Nephron progenitor cell (in vitro differentiated cells): ENCODE measurements at regions not wholly inside any gene's neighbourhood (a gene's known extent, or its start where the extent isn't known, plus 50 kb on each side); places are given as distances from the start of the nearest gene placed in this dataset.

Experiments
- DNase-seq: peaks from one replicate; pipeline ENCODE4 v3.0.0; 2021
- H3K27ac Mint-ChIP-seq: 2 replicates; pipeline ENCODE4 v1.8.0; 2021; ENCODE audit warnings: mild to moderate bottlenecking, moderate library complexity, mixed read lengths
- H3K27me3 Mint-ChIP-seq: 2 replicates; pipeline ENCODE4 v1.8.0; 2021; ENCODE audit warnings: mild to moderate bottlenecking, low read depth, mixed read lengths; ENCODE audit not compliant: poor library complexity
- H3K36me3 Mint-ChIP-seq: 2 replicates; pipeline ENCODE4 v1.8.0; 2021; ENCODE audit warnings: low read depth, mixed read lengths
- H3K4me1 Mint-ChIP-seq: 2 replicates; pipeline ENCODE4 v1.8.0; 2021; ENCODE audit warnings: mixed read lengths
- H3K4me3 Mint-ChIP-seq: 2 replicates; pipeline ENCODE4 v1.8.0; 2021; ENCODE audit warnings: mild to moderate bottlenecking, moderate library complexity, mixed read lengths
- H3K9me3 Mint-ChIP-seq: 2 replicates; pipeline ENCODE4 v1.8.0; 2021; ENCODE audit warnings: mild to moderate bottlenecking, moderate library complexity, mixed read lengths
- TF ChIP-seq, protein P1 (sequence below): fragments of 200-600 bp; sonication (generic); IDR thresholded peaks from 2 replicates; pipeline ENCODE4 v1.5.0; 2021; ENCODE audit warnings: antibody characterized with exemption

DNA sequence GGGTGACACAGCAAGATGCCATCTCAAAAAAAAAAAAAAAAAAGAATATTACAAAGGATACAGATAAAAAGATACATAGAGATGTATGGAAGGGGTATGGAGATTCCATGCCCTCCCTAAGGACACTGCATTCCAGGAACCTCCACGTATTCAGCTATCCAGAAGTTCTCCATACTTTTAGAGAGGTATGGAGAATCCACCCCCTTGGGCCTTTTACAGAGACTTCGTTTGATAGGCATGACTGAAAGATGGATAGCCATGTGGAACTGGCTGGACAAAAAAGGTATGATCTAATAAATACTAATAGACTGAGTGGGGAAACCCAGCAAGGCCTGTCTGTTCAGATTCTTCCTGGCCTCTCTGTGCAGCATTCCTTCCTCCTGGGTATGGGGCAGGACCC lies 56.6 kb upstream of the DMRT1 start:
- no peak for DNase-seq
- TF ChIP-seq, protein P1, sequence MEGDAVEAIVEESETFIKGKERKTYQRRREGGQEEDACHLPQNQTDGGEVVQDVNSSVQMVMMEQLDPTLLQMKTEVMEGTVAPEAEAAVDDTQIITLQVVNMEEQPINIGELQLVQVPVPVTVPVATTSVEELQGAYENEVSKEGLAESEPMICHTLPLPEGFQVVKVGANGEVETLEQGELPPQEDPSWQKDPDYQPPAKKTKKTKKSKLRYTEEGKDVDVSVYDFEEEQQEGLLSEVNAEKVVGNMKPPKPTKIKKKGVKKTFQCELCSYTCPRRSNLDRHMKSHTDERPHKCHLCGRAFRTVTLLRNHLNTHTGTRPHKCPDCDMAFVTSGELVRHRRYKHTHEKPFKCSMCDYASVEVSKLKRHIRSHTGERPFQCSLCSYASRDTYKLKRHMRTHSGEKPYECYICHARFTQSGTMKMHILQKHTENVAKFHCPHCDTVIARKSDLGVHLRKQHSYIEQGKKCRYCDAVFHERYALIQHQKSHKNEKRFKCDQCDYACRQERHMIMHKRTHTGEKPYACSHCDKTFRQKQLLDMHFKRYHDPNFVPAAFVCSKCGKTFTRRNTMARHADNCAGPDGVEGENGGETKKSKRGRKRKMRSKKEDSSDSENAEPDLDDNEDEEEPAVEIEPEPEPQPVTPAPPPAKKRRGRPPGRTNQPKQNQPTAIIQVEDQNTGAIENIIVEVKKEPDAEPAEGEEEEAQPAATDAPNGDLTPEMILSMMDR: no peak
- Mint-ChIP-seq H3K4me3 (no peak overlapping the region), H3K4me1 (peaks cover 12% of the 10 kb centered on the region), H3K27me3 (peaks cover 10% of the 10 kb centered on the region), H3K9me3 (peaks cover 8% of the 10 kb centered on the region), H3K36me3 (no peaks in the 10 kb centered on the region), H3K27ac (no peak overlapping the region)

DNA sequence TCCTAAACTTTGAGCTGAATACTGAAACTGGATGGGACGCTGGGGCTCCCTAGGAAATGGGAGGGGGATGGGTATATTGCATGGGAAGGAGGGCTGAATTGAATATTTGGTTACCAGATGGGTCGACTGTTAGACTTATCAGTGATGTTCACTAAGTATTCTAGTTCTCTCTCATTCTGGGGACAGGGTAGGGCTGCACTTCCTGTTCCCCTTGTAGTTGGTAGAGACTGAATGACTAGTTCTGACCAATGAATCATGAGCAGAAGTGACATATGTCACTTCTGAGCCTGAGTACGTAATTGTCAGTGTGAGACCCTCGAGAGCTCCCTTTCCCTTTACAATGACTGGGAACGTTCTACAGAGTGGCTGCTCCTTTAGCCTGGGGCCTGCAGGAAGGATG lies 55.5 kb upstream of the DMRT1 start:
- peaks cover 6% of the 10 kb centered on the region for H3K27me3 Mint-ChIP-seq
- no peaks in the 10 kb centered on the region for H3K36me3 Mint-ChIP-seq
- no peak overlapping the region for H3K4me3 Mint-ChIP-seq
- TF ChIP-seq, protein P1: no peak
- H3K4me1 Mint-ChIP-seq: peaks cover 12% of the 10 kb centered on the region
- H3K27ac Mint-ChIP-seq: no peak overlapping the region
- DNase-seq: no peak
- peaks cover 2% of the 10 kb centered on the region for H3K9me3 Mint-ChIP-seq

DNA sequence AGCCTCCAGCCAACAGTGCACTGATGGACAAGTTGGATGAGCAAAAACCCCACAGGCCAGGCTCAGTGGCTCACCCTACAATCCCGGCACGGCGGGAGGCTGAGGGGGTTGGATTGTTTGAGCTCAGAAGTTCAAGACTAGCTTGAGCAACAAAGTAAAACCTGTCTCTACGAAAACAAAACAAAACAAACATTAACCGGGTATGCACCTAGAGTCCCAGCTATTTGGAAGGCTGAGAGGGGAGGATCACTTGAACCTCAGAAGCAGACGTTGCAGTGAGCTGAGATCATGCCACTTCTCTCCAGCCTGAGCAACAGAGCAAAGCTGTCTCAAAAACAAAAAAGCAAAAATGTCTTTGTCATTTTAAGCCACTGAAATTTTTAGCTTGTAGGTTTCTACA lies 55.1 kb upstream of the DMRT1 start:
- Mint-ChIP-seq H3K36me3 (no peaks in the 10 kb centered on the region), H3K27ac (no peak overlapping the region), H3K27me3 (peaks cover 6% of the 10 kb centered on the region), H3K9me3 (no peaks in the 10 kb centered on the region), H3K4me3 (no peak overlapping the region), H3K4me1 (peaks cover 12% of the 10 kb centered on the region)
- TF ChIP-seq, protein P1: no peak
- no peak for DNase-seq

DNA sequence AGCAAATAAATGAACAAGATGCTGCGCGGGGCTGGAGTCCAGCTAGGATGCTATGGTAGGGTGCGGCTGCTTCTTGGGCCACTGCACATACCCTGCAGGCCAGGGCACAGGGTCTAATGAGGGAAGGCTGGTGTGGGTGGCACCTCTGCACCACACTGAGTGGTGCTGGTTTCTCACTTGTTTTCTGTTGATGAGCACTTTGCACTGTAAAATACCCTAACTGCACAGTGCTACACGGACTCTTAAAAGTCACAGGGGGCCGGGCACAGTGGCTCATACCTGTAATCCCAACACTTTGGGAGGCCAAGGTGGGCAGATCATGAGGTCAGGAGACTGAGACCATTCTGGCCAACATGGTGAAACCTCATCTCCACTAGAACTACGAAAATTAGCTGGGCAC lies 52.7 kb upstream of the DMRT1 start:
- H3K36me3 Mint-ChIP-seq: no peaks in the 10 kb centered on the region

More for the DNA sequence above, 52.7 kb upstream of the DMRT1 start:
- Mint-ChIP-seq H3K27ac (no peak overlapping the region), H3K4me3 (no peak overlapping the region), H3K4me1 (peaks cover 18% of the 10 kb centered on the region), H3K27me3 (peaks cover 9% of the 10 kb centered on the region), H3K9me3 (peaks cover 18% of the 10 kb centered on the region)
- no peak for DNase-seq
- TF ChIP-seq, protein P1: no peak
